HG02840 (cell line): ENCODE measurements at regions not wholly inside any gene's neighbourhood (a gene's known extent, or its start where the extent isn't known, plus 50 kb on each side); places are given as distances from the start of the nearest gene placed in this dataset.
"Not testable (repeated sequence)": the region's sequence is repeated elsewhere in the genome, so short reads cannot be mapped to it uniquely, and the experiment has no call there.

Source experiments
- ATAC-seq: cut with Tn5 transposase; IDR thresholded peaks from one replicate; pipeline ENCODE4 v1.9.1; 2021; ENCODE audit warnings: mild to moderate bottlenecking, moderate library complexity, moderate number of reproducible peaks; ENCODE audit not compliant: unreplicated experiment, low FRiP score

- ATAC-seq: not testable (repeated sequence)
Measured at GRCh38 chr3:75840160-75840559, 54.8 kb upstream of the ZNF717 start.

- not testable (repeated sequence) for ATAC-seq
Measured at GRCh38 chr3:75850301-75851008, 65.1 kb upstream of the ZNF717 start.

GRCh38 chr3:75863130-75863529 lies 77.8 kb upstream of the ZNF717 start:
- no peak for ATAC-seq

GRCh38 chr3:75863878-75864277 lies 78.5 kb upstream of the ZNF717 start:
- no peak for ATAC-seq

- not testable (repeated sequence) for ATAC-seq
Measured at GRCh38 chr3:75883719-75884118, 98.4 kb upstream of the ZNF717 start.

- ATAC-seq: no peak
Measured at GRCh38 chr3:75886971-75887526, 101.7 kb upstream of the ZNF717 start.

GRCh38 chr3:75894234-75894633 lies 108.9 kb upstream of the ZNF717 start:
- ATAC-seq: no peak

GRCh38 chr3:75896265-75896664 lies 110.9 kb upstream of the ZNF717 start:
- ATAC-seq: no peak

GRCh38 chr3:75901446-75901845 lies 116.1 kb upstream of the ZNF717 start:
- not testable (repeated sequence) for ATAC-seq

GRCh38 chr3:75906555-75907112 lies 121.3 kb upstream of the ZNF717 start:
- ATAC-seq: no peak

GRCh38 chr3:75913800-75914350 lies 128.5 kb upstream of the ZNF717 start:
- ATAC-seq: no peak

GRCh38 chr3:75914741-75915140 lies 129.4 kb upstream of the ZNF717 start:
- not testable (repeated sequence) for ATAC-seq

GRCh38 chr3:75938921-75939320 lies 153.6 kb upstream of the ZNF717 start:
- ATAC-seq: no peak

- ATAC-seq: no peak
Measured at GRCh38 chr3:75951941-75952340, 166.6 kb upstream of the ZNF717 start.

- ATAC-seq: not testable (repeated sequence)
Measured at GRCh38 chr3:75960031-75960430, 174.7 kb upstream of the ZNF717 start.

GRCh38 chr3:75962054-75962453 lies 176.7 kb upstream of the ZNF717 start:
- ATAC-seq: not testable (repeated sequence)

- no peak for ATAC-seq
Measured at GRCh38 chr3:75967071-75967470, 181.7 kb upstream of the ZNF717 start.

- ATAC-seq: no peak
Measured at GRCh38 chr3:75978686-75979085, 193.3 kb upstream of the ZNF717 start.

GRCh38 chr3:75981401-75981800 lies 196.1 kb upstream of the ZNF717 start:
- ATAC-seq: no peak

- ATAC-seq: no peak
Measured at GRCh38 chr3:75982151-75982550, 196.8 kb upstream of the ZNF717 start.

- ATAC-seq: no peak
Measured at GRCh38 chr3:75983111-75983510, 197.8 kb upstream of the ZNF717 start.
